RCC 7860 (cell line): ENCODE measurements at regions not wholly inside any gene's neighbourhood (a gene's known extent, or its start where the extent isn't known, plus 50 kb on each side); places are given as distances from the start of the nearest gene placed in this dataset.
"Not testable (repeated sequence)": the region's sequence is repeated elsewhere in the genome, so short reads cannot be mapped to it uniquely, and the experiment has no call there.

ENCODE experiments used
- DNase-seq: peaks from one replicate; pipeline ENCODE4 v3.0.0-alpha.2; 2015; ENCODE audit warnings: low spot score
- FAIRE-seq: peaks from 2 replicates; lab custom pipeline; 2012; peaks lifted over from hg19 to GRCh38; lab: Jason Lieb, UNC

DNA sequence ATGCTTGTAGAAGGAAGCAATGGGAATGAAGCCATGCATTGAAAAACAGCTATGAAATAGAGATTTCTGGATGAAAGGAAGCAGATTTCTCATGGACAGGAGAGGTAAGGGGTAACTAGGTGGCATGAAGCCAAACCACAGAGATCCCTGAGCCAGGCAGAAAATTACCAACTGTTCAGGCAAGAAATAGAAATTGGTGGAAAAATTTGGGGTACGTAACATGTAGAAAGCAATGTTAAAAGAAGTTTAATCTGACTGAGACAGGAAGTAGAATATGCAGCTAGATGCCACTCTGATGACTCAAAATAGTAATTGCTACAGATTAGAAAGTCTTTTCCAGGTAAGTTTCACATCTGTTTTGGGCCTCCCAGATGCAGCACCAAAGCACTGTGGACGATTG lies 928.5 kb upstream of the CELF4 start:
- DNase-seq (no peak), FAIRE-seq (no peak)

DNA sequence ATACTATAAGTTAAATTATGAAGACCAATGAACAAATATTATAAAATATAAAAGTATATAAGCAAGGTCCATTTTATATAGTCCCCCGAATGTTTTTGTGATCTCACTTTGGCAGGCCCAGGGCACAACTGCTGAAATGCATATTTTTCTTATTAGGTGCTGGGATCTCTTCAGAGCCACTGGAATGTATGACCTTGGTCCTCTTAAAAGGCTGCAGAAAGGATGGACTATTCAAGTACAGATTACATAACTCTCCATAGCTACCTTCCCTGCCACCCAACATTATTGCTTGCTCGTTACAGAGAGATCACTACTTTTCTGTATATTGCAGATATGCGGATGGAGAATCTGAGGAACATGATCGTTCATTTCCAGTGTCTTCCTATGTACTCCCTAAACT lies 925.6 kb upstream of the CELF4 start:
- no peak for DNase-seq
- no peak for FAIRE-seq

DNA sequence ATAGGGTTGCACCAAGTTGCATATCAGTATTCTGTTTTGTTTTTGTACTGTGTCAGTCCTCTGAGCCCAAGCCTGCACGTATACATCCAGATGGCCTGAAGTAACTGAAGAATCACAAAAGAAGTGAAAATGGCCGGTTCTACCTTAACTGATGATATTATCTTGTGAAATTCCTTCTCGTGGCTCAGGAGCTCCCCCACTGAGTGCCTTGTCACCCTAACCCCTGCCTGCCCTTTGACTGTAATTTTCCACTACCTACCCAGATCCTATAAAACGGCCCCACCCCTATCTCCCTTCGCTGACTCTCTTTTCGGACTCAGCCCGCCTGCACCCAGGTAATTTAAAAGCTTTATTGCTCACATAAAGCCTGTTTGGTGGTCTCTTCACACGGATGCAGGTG lies 924.1 kb upstream of the CELF4 start:
- not testable (repeated sequence) for FAIRE-seq, DNase-seq

DNA sequence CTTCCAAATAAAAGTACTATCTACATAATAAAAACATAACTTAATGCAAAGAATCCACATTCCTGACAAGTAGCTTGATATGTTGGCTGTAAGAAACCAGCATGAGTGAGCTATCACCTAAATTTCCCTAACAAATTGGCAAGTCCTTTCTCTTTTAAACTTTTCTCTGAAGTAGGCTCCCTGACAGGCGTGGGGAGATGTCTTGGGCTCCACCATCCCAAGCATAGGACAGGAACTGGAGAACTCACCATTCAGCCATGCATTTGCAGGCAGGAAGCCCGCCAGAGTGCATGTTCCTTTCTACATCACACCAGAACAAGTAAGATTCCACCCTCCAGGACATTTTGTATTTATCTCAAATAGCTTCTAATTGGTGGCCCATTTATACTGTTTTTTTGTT lies 921.9 kb upstream of the CELF4 start:
- FAIRE-seq (no peak), DNase-seq (no peak)

DNA sequence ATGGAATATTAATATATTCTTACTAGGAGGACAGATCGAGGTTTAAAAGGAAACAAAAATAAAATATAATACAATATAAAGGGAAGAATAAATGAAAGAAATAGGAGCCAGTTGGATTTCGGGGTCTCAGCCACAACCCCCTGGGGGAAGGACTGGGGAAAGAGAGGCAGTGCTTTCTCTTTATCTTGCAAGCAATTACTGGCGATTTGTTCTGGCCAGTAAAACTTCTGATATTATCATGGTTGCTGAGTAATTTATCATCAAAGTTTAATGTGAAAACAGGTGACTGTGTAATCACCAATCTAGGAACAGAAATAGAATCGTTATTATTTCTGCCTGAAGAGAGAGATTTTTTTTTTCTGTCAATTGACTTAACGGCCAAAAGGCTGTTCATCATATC lies 917.7 kb upstream of the CELF4 start:
- DNase-seq (no peak), FAIRE-seq (no peak)

DNA sequence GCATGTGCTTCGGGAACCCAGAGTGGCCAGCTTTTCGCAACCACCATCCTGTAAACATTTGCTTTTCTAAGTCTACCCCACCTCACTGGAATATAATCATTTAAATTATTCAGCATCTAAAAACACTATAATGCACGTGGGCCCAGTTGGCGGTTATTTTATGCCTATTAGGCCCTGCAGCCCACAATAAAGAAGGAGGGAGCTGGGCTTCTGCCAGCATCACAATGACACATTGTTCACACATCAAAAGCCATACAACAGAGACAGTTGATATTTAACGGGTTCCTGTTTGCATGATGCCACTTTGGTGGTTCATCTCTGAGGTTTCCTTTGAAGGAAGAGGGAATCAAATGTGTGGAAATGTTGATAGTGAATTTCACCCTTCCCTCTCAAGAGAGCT lies 916.0 kb upstream of the CELF4 start:
- no peak for FAIRE-seq
- DNase-seq = no peak

DNA sequence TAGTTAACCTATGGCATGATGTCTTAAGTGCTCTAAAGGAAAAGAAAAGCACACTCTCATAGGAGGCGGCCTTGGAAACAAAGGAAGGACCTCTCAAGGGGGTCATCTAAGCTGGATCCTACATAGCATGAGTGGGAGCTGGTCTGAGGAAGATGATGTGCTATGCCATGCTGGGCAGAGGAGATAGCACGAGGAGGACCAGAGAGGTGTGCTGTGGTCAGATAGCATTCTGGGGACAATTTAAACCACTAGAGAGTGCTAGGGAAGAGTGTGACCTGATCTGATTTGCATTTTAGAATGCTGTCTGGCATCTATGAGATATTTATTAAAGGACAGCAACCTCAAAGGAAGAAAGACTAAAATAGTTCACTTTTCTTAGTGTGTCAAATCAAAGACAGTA lies 910.1 kb upstream of the CELF4 start:
- FAIRE-seq (no peak), DNase-seq (no peak)

DNA sequence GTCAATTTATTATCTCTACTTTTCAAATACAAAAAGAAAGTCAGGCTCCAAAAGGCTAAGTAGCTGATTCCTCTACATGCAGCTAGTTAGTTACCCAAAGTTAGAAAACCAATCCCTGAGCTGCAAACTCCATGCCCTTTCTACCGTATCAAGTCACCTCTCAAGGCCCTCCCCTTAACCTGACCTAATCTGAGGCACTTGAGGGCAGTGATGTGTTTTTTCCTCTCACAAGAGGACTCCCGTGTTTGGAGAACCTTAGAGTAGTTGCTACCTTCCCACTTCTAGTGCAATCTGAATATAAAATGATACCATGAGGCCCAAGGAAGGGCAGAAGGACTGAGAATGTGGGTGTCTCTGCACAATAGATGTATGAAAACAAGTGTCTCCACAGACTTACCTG lies 907.9 kb upstream of the CELF4 start:
- FAIRE-seq = no peak
- DNase-seq = no peak

DNA sequence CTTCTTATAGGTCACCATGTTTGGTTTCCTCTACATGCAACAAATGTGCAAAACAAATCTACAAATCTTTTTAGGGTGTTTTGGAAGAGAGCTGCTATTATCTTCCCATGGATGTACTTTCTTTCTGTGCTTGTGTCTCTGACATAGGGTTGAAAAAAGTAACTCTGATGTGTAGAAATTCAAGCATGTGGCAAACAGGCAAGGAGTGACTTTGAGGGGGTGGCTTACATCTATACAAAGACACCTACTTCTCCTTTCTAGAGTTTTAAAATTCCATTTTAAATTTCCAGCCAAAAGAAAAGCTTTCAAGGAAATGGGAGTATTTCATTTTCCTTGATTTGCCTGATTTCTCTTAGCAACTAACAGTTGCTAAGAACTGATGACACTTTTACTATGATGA lies 904.8 kb upstream of the CELF4 start:
- no peak for FAIRE-seq
- DNase-seq = no peak

DNA sequence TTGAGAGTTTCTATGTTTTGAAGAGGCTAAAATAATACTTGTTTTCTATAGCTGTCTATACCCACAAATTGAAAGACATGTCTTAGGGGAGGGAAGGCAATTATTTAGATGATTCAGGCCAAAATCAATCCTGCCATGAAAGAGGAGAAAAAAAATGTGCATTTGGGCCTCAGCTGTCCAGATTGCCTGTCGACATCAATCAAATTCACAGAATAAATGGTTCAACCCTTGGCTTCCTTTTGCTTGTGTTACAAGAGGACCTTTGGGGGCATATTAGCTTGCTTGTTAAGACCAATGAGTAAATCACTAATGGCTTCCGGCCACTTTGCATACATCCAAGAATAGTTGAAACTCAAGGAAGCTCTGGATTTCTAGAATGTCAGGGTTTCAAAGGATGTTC lies 900.8 kb upstream of the CELF4 start:
- no peak for DNase-seq
- FAIRE-seq = no peak

DNA sequence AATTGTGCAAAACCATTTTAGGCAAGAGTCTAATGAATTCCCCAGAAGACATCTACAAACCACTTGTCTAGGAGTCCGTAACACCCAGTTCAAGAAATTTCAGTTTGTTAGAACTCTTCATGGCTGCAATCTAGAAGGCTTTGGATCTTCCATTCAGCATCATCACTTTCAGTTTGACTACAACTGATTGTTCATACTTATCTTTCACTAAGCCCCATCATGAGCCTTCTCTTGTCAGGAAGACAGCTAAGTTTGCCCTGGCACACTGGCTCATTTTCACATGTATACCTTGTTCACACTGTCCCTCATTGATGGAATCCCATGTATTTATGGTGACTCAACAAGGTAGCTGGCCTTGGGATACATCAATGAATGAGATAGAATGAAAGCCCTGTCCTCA lies 898.4 kb upstream of the CELF4 start:
- no peak for FAIRE-seq
- no peak for DNase-seq

DNA sequence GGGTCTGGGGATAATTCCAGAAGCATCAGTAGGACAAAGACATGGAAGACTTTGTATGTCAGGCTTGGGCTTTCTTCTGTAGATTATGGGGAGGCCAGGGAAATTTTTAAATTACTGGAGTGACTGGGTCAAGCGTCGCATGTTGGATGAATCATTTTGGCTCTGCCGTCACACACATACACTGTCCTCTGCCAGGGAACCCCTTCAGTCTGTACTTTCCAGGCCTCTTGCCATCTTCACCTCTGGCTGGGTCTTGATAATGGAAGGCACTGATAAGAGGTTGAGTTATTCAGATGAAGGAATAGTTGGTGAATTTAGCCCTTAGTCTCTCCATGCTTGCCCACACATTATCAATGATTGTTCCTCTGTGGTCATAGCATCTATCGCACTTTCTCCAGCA lies 895.1 kb upstream of the CELF4 start:
- DNase-seq = no peak
- FAIRE-seq = no peak

DNA sequence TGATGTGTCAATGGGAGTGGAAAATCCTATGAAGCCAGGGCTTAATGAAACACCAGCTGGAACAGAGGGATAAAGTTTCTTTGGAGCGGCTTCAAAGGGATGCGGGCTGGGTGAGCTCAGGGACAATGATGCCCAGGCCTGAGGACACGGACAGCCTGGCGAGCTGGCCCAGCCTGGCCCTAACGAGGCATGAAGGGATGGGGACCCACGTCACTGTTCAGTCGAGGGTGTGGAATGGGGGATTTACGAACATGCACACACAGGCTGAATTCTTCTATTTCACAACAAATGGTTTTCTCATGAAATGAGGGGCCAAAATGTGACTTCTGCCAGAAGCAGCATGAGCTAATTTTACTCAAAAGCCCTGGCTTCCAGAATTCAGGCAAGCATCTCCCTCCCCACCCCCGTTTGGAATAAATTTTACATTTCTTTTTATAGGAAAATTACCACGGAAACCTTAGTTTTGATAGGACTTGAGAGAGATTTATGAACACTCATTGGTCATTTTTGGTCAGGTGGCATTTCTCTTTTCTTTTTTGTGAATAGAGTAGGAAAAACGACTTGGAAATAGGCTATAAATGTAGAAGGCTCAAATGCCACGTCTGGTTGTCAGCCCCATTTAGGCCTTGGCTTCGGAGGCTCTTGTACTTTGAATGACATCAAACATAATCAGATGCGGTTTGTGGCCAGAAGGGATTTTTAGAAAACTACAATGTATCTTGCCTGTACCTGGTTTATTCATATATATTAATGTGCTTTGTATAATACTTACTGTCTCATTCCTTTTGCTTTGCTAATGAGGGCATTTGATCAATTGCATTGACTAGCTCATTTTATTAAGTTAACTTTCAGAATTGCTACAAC lies 893.8 kb upstream of the CELF4 start:
- no peak for DNase-seq
- no peak for FAIRE-seq

DNA sequence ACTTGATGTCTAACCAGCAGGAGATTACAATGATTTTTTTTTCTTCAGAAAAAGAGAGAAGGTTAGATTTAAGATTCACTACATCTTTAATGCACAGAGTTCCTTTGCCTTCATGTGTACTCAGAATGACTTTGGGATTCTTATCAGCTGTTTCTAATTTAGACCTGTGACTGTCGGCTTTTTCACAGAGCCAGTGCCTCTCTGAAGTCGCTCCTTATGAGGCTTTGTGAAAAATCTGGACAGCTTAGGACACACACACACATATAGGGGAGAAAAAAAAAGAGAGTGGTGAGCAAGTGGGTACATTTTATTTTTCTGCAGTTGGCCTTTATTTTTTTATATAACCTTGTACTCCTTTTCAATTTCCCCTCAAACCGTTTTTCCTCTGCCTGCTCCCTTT lies 893.1 kb upstream of the CELF4 start:
- no peak for DNase-seq
- FAIRE-seq = no peak

DNA sequence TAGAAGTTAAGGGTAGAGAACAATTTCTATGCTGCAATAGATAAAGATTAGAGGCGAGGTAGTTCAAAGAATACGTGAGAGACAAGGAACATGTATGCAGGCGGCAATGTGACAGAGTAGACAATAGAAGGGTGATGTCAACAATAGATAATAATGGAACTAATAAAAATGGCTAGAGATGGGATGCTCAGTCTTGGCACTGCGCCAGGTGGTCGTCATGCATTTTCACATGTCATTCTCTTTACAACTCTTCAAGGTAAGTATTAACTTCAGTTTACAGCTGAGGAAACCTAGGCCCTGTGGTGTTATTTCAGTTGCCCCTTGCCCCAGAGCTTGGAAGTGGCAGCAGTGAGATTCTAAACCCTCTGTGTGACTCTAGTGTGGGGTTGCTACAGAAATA lies 890.7 kb upstream of the CELF4 start:
- DNase-seq (no peak), FAIRE-seq (no peak)

DNA sequence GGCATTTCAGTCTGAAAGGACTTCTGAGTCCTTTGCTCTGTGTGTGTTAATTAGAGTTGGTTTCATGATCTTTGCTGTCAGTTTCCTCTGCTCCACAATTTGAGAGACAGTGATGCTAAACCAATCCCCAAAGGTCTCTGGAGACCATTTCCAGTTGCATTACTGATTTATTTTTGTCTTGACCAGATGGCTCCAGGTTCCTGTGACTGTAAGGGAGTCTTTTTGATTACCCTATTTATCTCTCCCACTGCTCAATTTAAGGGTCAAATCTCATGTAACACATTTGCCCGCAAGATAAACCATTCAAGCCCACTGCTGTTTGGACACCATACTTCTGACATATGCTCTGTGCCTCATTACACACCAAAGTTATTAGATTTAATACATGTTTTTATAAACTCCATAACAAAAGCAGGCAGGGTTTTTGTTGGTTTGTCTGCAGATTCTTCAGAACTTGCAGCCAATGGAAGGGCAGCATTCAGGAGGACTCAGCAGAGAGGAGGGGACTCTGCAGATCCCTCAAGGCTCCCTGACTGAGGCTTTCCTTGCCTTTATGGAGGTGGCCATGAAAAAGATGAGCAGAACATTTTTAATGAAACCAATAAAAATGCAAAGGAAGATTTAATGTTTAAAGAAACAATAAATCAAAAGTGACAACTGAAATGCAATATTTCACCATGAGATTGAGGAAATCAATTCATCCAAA lies 889.3 kb upstream of the CELF4 start:
- no peak for FAIRE-seq
- no peak for DNase-seq

DNA sequence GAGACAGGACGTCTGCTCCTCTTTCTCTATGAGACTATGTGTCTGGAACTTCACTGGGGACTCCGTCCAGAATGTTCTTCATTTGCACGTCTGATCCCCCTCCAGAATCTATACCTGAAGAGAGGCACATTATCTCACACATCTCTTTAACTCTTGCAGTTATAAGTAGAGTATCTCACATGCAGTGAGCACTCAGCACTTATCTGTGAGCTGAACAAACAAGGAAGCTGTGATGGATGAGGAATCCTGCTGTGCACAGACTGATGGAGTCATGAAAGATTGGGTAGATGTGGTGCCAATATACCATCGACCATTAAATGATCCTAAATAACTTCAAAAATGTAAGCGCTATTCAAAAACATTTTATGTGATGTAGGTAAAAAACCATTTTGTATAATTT lies 888.3 kb upstream of the CELF4 start:
- DNase-seq (no peak), FAIRE-seq (no peak)

DNA sequence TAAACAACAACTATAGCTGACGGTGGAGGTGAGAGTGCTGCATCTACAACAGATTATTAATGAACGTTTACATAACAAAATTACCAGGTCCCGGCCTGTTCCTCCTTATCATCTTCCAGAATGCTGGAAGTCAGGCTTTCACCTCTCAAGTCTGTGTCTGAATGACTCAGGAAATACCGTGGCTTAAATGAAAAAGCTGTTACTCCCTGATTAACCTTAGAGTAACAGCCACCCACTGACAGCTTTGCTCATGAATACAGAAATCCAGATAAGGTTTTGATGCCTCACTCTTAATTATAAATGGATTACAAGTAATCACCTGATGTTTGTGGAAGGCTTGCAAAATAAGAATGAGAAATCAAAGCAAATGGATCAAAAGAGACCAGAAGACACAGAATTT lies 885.3 kb upstream of the CELF4 start:
- no peak for FAIRE-seq
- no peak for DNase-seq

DNA sequence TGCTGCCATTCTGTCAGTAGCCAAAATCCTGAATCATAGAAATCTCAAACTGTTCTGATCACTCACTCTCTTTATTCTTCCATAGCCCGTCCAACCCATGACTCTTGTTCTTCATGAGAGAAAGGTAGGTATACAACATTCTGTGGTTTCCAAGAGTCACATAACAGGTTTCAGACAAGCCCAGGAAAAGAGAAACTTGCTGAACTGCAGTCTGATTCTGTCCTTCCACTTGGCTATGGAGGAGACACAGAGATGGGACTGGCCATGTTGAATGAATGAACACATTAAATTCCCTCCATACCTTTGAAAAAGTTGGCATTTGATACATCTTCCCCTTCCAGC lies 880.2 kb upstream of the CELF4 start:
- DNase-seq (no peak), FAIRE-seq (no peak)

DNA sequence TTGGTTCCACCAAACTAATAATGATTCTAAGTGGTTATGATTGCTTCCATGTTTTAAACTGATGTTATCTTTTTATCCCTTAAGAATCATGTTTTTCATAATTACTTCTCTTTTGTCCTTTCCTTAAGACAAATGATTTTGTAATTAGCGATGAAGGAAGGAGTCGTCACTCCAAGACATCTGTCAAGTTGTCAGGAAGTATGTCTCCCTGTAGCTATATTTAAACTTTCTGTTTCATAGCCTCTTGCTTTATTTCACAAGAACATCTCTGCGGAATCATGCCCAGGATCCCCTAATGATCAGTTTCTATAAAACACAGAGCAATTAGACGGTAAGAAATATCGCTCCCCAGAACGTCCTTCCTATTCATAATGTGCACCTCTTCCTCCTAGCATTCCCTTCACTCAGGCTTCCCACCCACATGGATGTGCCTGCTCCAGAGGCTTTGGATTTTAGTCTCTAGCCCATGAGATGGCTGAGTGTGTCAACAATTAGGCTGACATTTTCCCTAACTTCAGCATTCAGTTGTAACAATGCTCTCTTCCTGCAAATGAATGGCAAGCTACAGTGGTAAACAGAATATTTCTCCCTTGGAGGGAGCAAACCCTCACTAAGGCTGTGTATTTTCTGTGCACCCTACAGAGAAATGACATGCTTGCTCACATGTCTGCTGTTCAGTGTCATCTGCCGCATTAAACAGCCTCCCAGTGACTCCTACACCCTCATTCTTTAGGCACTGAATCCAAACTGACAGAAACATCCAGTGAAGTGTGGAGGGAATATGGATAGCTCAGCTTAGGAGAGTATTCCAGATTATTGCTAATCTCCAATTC lies 879.6 kb upstream of the CELF4 start:
- FAIRE-seq (no peak), DNase-seq (no peak)

DNA sequence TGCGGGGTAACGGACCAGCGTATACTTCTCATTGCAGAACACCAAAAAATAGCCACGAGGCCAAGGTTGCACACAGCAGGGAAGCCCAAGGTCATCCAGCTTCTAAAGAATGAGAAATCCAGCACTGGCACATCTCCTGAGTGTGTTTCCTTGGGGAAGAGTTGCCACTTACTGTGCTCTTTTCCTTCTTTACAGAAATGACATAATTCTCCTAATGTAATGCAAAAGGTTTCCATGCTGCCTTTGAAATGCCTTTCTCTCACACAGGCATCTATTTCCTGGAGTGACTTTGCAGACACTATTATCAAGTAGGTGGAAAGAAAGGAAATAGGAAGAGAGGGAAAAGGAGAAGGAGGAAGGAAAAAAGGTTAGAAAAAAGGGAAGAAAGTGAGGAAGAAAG lies 862.1 kb upstream of the CELF4 start:
- no peak for DNase-seq
- no peak for FAIRE-seq

DNA sequence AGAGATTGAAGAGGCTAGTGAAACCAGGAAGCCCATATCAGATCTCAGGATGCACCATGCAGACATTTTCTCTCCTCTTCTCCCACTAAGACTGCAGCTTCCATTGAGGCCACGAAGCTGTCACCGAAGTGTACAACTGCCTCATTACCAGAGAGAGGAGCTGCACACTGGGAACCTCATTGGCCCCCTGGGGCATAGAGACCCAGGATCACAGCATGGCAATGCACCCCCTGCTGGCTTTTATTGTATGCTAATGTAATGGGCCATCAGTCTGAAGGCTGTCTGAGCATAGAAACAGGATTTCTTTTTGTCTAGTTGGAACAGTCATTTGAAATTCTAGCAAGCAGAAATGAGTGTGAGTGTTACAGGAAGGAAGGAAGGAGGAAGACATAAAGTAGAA lies 861.6 kb upstream of the CELF4 start:
- no peak for FAIRE-seq
- DNase-seq = no peak
